Suprapubic skin (tissue), 4 donors: ENCODE measurements at regions not wholly inside any gene's neighbourhood (a gene's known extent, or its start where the extent isn't known, plus 50 kb on each side); places are given as distances from the start of the nearest gene placed in this dataset.

ENCODE experiments used
- DNase-seq, 2 donors: peaks; one replicate each; pipeline ENCODE4 v3.0.0-alpha.2; 2019; ENCODE audit warnings: low spot score in 2 of 2
- H3K27ac ChIP-seq: fragments of 200-600 bp; sonication (generic); one replicate; pipeline ENCODE4 v1.5.1; 2019
- H3K27me3 ChIP-seq: fragments of 200-600 bp; sonication (generic); one replicate; pipeline ENCODE4 v1.5.1; 2019
- H3K36me3 ChIP-seq: fragments of 200-600 bp; sonication (generic); one replicate; pipeline ENCODE4 v1.5.1; 2019
- H3K4me1 ChIP-seq: fragments of 200-600 bp; sonication (generic); one replicate; pipeline ENCODE4 v1.5.1; 2019
- H3K4me3 ChIP-seq: fragments of 200-600 bp; sonication (generic); one replicate; pipeline ENCODE4 v1.5.1; 2019; ENCODE audit warnings: mild to moderate bottlenecking
- H3K9me3 ChIP-seq: fragments of 200-600 bp; sonication (generic); one replicate; pipeline ENCODE4 v1.5.1; 2019
- CTCF ChIP-seq, 2 donors: fragments of 200-600 bp in 1 of 2; fragments of 450-650 bp in 1 of 2; sonication (generic) in 1 of 2; IDR thresholded peaks; one replicate each; pipeline ENCODE4 v1.5.1; 2016 to 2019; ENCODE audit warnings: antibody characterized with exemption in 2 of 2, mild to moderate bottlenecking in 1 of 2, moderate library complexity in 1 of 2
- EP300 ChIP-seq: sonication (generic); formaldehyde crosslinking; IDR thresholded peaks from one replicate; pipeline ENCODE4 v1.6.1; 2017; ENCODE audit warnings: antibody characterized with exemption
- POLR2A ChIP-seq, 2 donors: fragments of 450-650 bp; IDR thresholded peaks; one replicate each; pipeline ENCODE4 v1.6.1; 2017; ENCODE audit warnings: antibody characterized with exemption in 2 of 2, mild to moderate bottlenecking in 2 of 2, moderate library complexity in 2 of 2
- POLR2AphosphoS5 ChIP-seq, 3 donors: sonication (generic); formaldehyde crosslinking; IDR thresholded peaks; one replicate each; pipeline ENCODE4 v1.6.1; 2017; ENCODE audit warnings: antibody characterized with exemption in 3 of 3
- WGBS: methylation state at CpG from one replicate; pipeline ENCODE4 v1.1.5; 2018; 5-methylcytosine and 5-hydroxymethylcytosine counted together

- no peaks in the 10 kb centered on the region for H3K27me3 ChIP-seq
- no peaks in the 10 kb centered on the region for H3K9me3 ChIP-seq
- H3K4me1 ChIP-seq = no peaks in the 10 kb centered on the region
- TF ChIP-seq EP300 (no peak), POLR2AphosphoS5 (IDR thresholded peaks at IDR 0.05) (no peak), POLR2A (IDR thresholded peaks at IDR 0.05) (no peak), CTCF (IDR thresholded peaks at IDR 0.05) (no peak)
- no peaks in the 10 kb centered on the region for H3K36me3 ChIP-seq
- no peak for DNase-seq
- H3K4me3 ChIP-seq = no peak overlapping the region
- WGBS = 55% methylated on average over 5 of the region's 5 CpGs
- no peak overlapping the region for H3K27ac ChIP-seq
These were observed 212.7 kb downstream of the HERPUD2 start for GRCh38 chr7:35482231-35482630.

GRCh38 chr7:35480806-35481205, 214.1 kb downstream of the HERPUD2 start:
- 55% methylated on average over 3 of the region's 3 CpGs for WGBS
- Histone ChIP-seq H3K9me3 (no peaks in the 10 kb centered on the region), H3K27me3 (no peaks in the 10 kb centered on the region), H3K4me1 (no peaks in the 10 kb centered on the region), H3K27ac (no peak overlapping the region), H3K4me3 (no peak overlapping the region), H3K36me3 (no peaks in the 10 kb centered on the region)
- no peak for DNase-seq
- TF ChIP-seq EP300 = no peak

GRCh38 chr7:35477609-35478008, 217.3 kb downstream of the HERPUD2 start:
- TF ChIP-seq EP300 (no peak), POLR2AphosphoS5 (IDR thresholded peaks at IDR 0.05) (no peak), POLR2A (IDR thresholded peaks at IDR 0.05) (no peak), CTCF (IDR thresholded peaks at IDR 0.05) (no peak)
- no peak overlapping the region for H3K4me3 ChIP-seq
- H3K27me3 ChIP-seq = no peaks in the 10 kb centered on the region
- H3K36me3 ChIP-seq = no peaks in the 10 kb centered on the region
- H3K4me1 ChIP-seq = no peaks in the 10 kb centered on the region
- no peaks in the 10 kb centered on the region for H3K9me3 ChIP-seq
- 73% methylated on average over 6 of the region's 6 CpGs for WGBS
- DNase-seq = no peak
- H3K27ac ChIP-seq = no peak overlapping the region

GRCh38 chr7:35474100-35474499, 220.2 kb upstream of the TBX20 start:
- Histone ChIP-seq H3K27ac (no peak overlapping the region), H3K27me3 (no peaks in the 10 kb centered on the region), H3K4me1 (no peaks in the 10 kb centered on the region), H3K4me3 (no peak overlapping the region), H3K9me3 (no peaks in the 10 kb centered on the region), H3K36me3 (no peaks in the 10 kb centered on the region)
- TF ChIP-seq EP300 (no peak), POLR2A (IDR thresholded peaks at IDR 0.05) (no peak), CTCF (IDR thresholded peaks at IDR 0.05) (no peak), POLR2AphosphoS5 (IDR thresholded peaks at IDR 0.05) (no peak)
- 76% methylated on average over 1 of the region's 1 CpG for WGBS
- no peak for DNase-seq

GRCh38 chr7:35468606-35469005, 214.7 kb upstream of the TBX20 start:
- Histone ChIP-seq H3K4me3 (no peak overlapping the region), H3K27me3 (peaks cover 5% of the 10 kb centered on the region), H3K27ac (no peak overlapping the region), H3K9me3 (no peaks in the 10 kb centered on the region), H3K36me3 (no peaks in the 10 kb centered on the region), H3K4me1 (no peaks in the 10 kb centered on the region)
- TF ChIP-seq CTCF (IDR thresholded peaks at IDR 0.05) (no peak), POLR2AphosphoS5 (IDR thresholded peaks at IDR 0.05) (no peak), EP300 (no peak), POLR2A (IDR thresholded peaks at IDR 0.05) (no peak)
- no peak for DNase-seq
- WGBS = 56% methylated on average over 5 of the region's 5 CpGs

- H3K27ac ChIP-seq = no peak overlapping the region
- H3K36me3 ChIP-seq = no peaks in the 10 kb centered on the region
- DNase-seq = no peak
- TF ChIP-seq EP300 = no peak
- TF ChIP-seq CTCF (IDR thresholded peaks at IDR 0.05) = no peak
- no peak for TF ChIP-seq POLR2A (IDR thresholded peaks at IDR 0.05)
- no peak for TF ChIP-seq POLR2AphosphoS5 (IDR thresholded peaks at IDR 0.05)
- no peaks in the 10 kb centered on the region for H3K9me3 ChIP-seq
- H3K4me3 ChIP-seq = no peak overlapping the region
- WGBS = 66% methylated on average over 3 of the region's 3 CpGs
- peaks cover 5% of the 10 kb centered on the region for H3K27me3 ChIP-seq
- H3K4me1 ChIP-seq = no peaks in the 10 kb centered on the region
These were observed 213.6 kb upstream of the TBX20 start for GRCh38 chr7:35467456-35467978.
